Neural progenitor cell (in vitro differentiated cells): ENCODE measurements at regions not wholly inside any gene's neighbourhood (a gene's known extent, or its start where the extent isn't known, plus 50 kb on each side); places are given as distances from the start of the nearest gene placed in this dataset.

Experiments
- DNase-seq: peaks from one replicate; pipeline ENCODE4 v3.0.0-alpha.2; 2016; ENCODE audit warnings: low spot score
- H2AFZ ChIP-seq: fragments of 200-600 bp; sonication (generic); replicated peaks from 2 replicates; pipeline ENCODE4 v1.6.1; 2016; ENCODE audit warnings: antibody characterized with exemption
- H3F3A ChIP-seq: fragments of 200-600 bp; sonication (generic); 2 replicates; pipeline ENCODE4 v1.6.1; 2016; ENCODE audit warnings: antibody characterized with exemption, low read depth
- H3K27ac ChIP-seq: fragments of 200-600 bp; sonication (generic); 2 replicates; pipeline ENCODE4 v1.5.1; 2016; ENCODE audit warnings: mild to moderate bottlenecking
- H3K27me3 ChIP-seq: fragments of 200-600 bp; sonication (generic); 2 replicates; pipeline ENCODE4 v1.6.1; 2016; ENCODE audit warnings: mild to moderate bottlenecking, moderate library complexity
- H3K36me3 ChIP-seq: fragments of 200-600 bp; sonication (generic); 2 replicates; pipeline ENCODE4 v1.5.1; 2016
- H3K4me1 ChIP-seq: fragments of 200-600 bp; sonication (generic); 2 replicates; pipeline ENCODE4 v1.6.1; 2016; ENCODE audit warnings: mixed run types
- H3K4me2 ChIP-seq: fragments of 200-600 bp; sonication (generic); 2 replicates; pipeline ENCODE4 v1.6.1; 2016
- H3K4me3 ChIP-seq: fragments of 200-600 bp; sonication (generic); 2 replicates; pipeline ENCODE4 v1.5.1; 2016
- H3K79me2 ChIP-seq: fragments of 200-600 bp; sonication (generic); 2 replicates; pipeline ENCODE4 v1.6.1; 2016; ENCODE audit warnings: low read depth
- H3K9ac ChIP-seq: fragments of 200-600 bp; sonication (generic); 2 replicates; pipeline ENCODE4 v1.6.1; 2016
- H3K9me3 ChIP-seq: fragments of 200-600 bp; sonication (generic); 2 replicates; pipeline ENCODE4 v1.5.1; 2016; ENCODE audit warnings: low read depth
- H4K20me1 ChIP-seq: fragments of 200-600 bp; sonication (generic); 2 replicates; pipeline ENCODE4 v1.6.1; 2016; ENCODE audit warnings: low read depth
- H3K27ac Mint-ChIP-seq: 3 replicates; pipeline ENCODE4 v1.8.0; 2021; ENCODE audit warnings: mixed read lengths
- H3K27me3 Mint-ChIP-seq: 2 replicates; pipeline ENCODE4 v1.8.0; 2022; ENCODE audit warnings: low read depth, mild to moderate bottlenecking, inconsistent platforms, moderate library complexity, mixed read lengths; ENCODE audit not compliant: insufficient read depth
- H3K36me3 Mint-ChIP-seq: 3 replicates; pipeline ENCODE4 v1.8.0; 2021; ENCODE audit warnings: mixed read lengths
- H3K4me1 Mint-ChIP-seq: 3 replicates; pipeline ENCODE4 v1.8.0; 2021; ENCODE audit warnings: mixed read lengths
- H3K4me3 Mint-ChIP-seq: 3 replicates; pipeline ENCODE4 v1.8.0; 2021; ENCODE audit warnings: mild to moderate bottlenecking, moderate library complexity, mixed read lengths
- H3K9me3 Mint-ChIP-seq: 3 replicates; pipeline ENCODE4 v1.8.0; 2020; ENCODE audit warnings: mixed read lengths
- EZH2 ChIP-seq: fragments of 200-600 bp; sonication (generic); IDR thresholded peaks from 2 replicates; pipeline ENCODE4 v1.6.1; 2017; ENCODE audit warnings: antibody characterized with exemption, mild to moderate bottlenecking, moderate library complexity
- EZH2phosphoT487 ChIP-seq: fragments of 200-600 bp; sonication (generic); IDR thresholded peaks from 2 replicates; pipeline ENCODE4 v1.6.1; 2017; ENCODE audit warnings: antibody characterized with exemption
- TF ChIP-seq, protein P1 (sequence below): fragments of 200-600 bp; sonication (generic); IDR thresholded peaks from 2 replicates; pipeline ENCODE4 v1.5.1; 2017; ENCODE audit warnings: antibody characterized with exemption, mild to moderate bottlenecking

DNA sequence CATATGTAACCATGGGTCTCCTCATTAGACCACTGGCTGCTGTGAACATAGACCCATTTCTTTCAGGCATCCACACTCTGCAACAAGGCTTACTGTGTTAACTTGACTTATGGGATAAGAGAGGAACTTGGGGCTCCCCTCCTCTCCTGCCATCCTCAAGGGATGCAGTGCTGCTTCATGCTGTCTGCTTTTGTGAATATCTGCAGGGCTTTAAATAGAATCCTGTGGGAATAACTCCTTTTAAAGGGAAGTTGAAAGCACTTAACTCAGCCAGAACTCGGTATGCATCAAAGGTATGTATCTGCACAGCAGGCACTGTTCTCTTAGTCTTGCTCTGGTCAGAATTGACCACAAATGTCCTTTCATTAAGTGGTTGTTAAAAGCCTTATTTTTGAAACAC is 222.5 kb upstream of the KIRREL3 start:
- TF ChIP-seq EZH2phosphoT487 (no peak), EZH2 (no peak)
- TF ChIP-seq, protein P1, sequence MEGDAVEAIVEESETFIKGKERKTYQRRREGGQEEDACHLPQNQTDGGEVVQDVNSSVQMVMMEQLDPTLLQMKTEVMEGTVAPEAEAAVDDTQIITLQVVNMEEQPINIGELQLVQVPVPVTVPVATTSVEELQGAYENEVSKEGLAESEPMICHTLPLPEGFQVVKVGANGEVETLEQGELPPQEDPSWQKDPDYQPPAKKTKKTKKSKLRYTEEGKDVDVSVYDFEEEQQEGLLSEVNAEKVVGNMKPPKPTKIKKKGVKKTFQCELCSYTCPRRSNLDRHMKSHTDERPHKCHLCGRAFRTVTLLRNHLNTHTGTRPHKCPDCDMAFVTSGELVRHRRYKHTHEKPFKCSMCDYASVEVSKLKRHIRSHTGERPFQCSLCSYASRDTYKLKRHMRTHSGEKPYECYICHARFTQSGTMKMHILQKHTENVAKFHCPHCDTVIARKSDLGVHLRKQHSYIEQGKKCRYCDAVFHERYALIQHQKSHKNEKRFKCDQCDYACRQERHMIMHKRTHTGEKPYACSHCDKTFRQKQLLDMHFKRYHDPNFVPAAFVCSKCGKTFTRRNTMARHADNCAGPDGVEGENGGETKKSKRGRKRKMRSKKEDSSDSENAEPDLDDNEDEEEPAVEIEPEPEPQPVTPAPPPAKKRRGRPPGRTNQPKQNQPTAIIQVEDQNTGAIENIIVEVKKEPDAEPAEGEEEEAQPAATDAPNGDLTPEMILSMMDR: no peak

DNA sequence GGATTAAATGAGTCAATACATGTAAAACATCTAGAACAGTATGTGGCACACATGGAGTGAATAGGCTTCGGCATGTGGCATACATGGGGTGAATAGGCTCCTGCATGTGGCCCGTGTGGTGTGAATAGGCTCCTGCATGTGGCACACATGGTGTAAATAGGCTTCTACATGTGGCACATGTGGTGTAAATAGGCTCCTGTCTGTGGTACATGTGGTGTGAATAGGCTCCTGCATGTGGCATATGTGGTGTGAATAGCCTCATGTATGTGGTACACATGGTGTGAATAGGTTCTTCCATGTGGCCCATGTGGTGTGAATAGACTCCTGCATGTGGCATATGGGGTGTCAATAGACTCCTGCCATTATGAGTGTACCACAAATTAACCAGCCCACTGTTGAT is 219.1 kb upstream of the KIRREL3 start:
- H3K79me2 ChIP-seq: no peaks in the 10 kb centered on the region

More for the DNA sequence above, 222.5 kb upstream of the KIRREL3 start:
- Histone ChIP-seq H3K9me3 (no peaks in the 10 kb centered on the region), H3K27ac (no peak overlapping the region), H2AFZ (no peak overlapping the region), H3K36me3 (no peaks in the 10 kb centered on the region), H3K4me1 (peaks cover 3% of the 10 kb centered on the region), H3K9ac (no peak overlapping the region), H3K79me2 (no peaks in the 10 kb centered on the region), H3K4me3 (no peak overlapping the region), H3K27me3 (no peaks in the 10 kb centered on the region), H3K4me2 (no peak overlapping the region), H4K20me1 (no peaks in the 10 kb centered on the region), H3F3A (no peaks in the 10 kb centered on the region)
- no peak overlapping the region for H3K27ac Mint-ChIP-seq
- DNase-seq: no peak
- H3K4me1 Mint-ChIP-seq: peaks cover 7% of the 10 kb centered on the region
- no peaks in the 10 kb centered on the region for H3K9me3 Mint-ChIP-seq
- H3K27me3 Mint-ChIP-seq: no peaks in the 10 kb centered on the region
- no peaks in the 10 kb centered on the region for H3K36me3 Mint-ChIP-seq
- no peak overlapping the region for H3K4me3 Mint-ChIP-seq

DNA sequence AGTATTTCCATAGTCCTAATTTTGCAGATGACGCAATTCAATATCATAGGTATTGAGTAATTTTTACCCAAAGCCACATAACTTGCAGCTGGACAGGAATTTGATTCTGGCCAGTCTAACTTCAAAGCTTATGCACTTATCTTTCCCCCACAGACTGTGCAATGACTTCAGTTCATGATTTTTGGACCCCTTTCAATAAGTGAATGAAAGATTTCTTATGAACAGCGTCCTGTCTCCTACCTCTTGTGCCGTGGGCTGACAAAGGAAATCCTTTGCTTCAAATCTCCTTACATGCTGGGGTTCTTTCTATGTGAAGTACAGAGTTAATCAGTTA is 217.7 kb upstream of the KIRREL3 start:
- H3K27ac ChIP-seq: no peak overlapping the region
- no peak overlapping the region for H3K4me3 Mint-ChIP-seq
- no peak overlapping the region for H3K4me3 ChIP-seq
- H3K9me3 ChIP-seq: no peaks in the 10 kb centered on the region
- TF ChIP-seq EZH2phosphoT487 (no peak), EZH2 (no peak)
- TF ChIP-seq, protein P1: no peak
- H3K9ac ChIP-seq: no peak overlapping the region
- H3F3A ChIP-seq: no peaks in the 10 kb centered on the region
- no peak overlapping the region for H3K27ac Mint-ChIP-seq
- peaks cover 11% of the 10 kb centered on the region for H3K4me1 Mint-ChIP-seq
- no peaks in the 10 kb centered on the region for H3K9me3 Mint-ChIP-seq
- no peaks in the 10 kb centered on the region for H4K20me1 ChIP-seq
- no peaks in the 10 kb centered on the region for H3K36me3 Mint-ChIP-seq
- H2AFZ ChIP-seq: no peak overlapping the region
- no peaks in the 10 kb centered on the region for H3K27me3 ChIP-seq
- DNase-seq: no peak
- no peaks in the 10 kb centered on the region for H3K79me2 ChIP-seq
- H3K4me1 ChIP-seq: peaks cover 10% of the 10 kb centered on the region
- no peak overlapping the region for H3K4me2 ChIP-seq
- no peaks in the 10 kb centered on the region for H3K27me3 Mint-ChIP-seq
- no peaks in the 10 kb centered on the region for H3K36me3 ChIP-seq

More for the DNA sequence above, 219.1 kb upstream of the KIRREL3 start:
- no peak overlapping the region for H3K4me3 ChIP-seq
- no peak overlapping the region for H2AFZ ChIP-seq
- H3F3A ChIP-seq: no peaks in the 10 kb centered on the region
- no peak overlapping the region for H3K27ac ChIP-seq
- peaks cover 11% of the 10 kb centered on the region for H3K4me1 Mint-ChIP-seq
- H3K27me3 Mint-ChIP-seq: no peaks in the 10 kb centered on the region
- no peak overlapping the region for H3K4me3 Mint-ChIP-seq
- TF ChIP-seq, protein P1: no peak
- TF ChIP-seq EZH2phosphoT487: no peak
- no peak for TF ChIP-seq EZH2
- H3K27me3 ChIP-seq: no peaks in the 10 kb centered on the region
- peaks cover 10% of the 10 kb centered on the region for H3K4me1 ChIP-seq
- H3K9me3 Mint-ChIP-seq: no peaks in the 10 kb centered on the region
- H3K27ac Mint-ChIP-seq: no peak overlapping the region
- H4K20me1 ChIP-seq: no peaks in the 10 kb centered on the region
- DNase-seq: no peak
- no peaks in the 10 kb centered on the region for H3K9me3 ChIP-seq
- no peak overlapping the region for H3K9ac ChIP-seq
- H3K36me3 Mint-ChIP-seq: no peaks in the 10 kb centered on the region
- no peak overlapping the region for H3K4me2 ChIP-seq
- H3K36me3 ChIP-seq: no peaks in the 10 kb centered on the region
